Nephron progenitor cell (in vitro differentiated cells): ENCODE measurements at regions not wholly inside any gene's neighbourhood (a gene's known extent, or its start where the extent isn't known, plus 50 kb on each side); places are given as distances from the start of the nearest gene placed in this dataset.

Source experiments
- DNase-seq: peaks from one replicate; pipeline ENCODE4 v3.0.0; 2021
- H3K27ac Mint-ChIP-seq: 2 replicates; pipeline ENCODE4 v1.8.0; 2021; ENCODE audit warnings: mild to moderate bottlenecking, moderate library complexity, mixed read lengths
- H3K27me3 Mint-ChIP-seq: 2 replicates; pipeline ENCODE4 v1.8.0; 2021; ENCODE audit warnings: mild to moderate bottlenecking, low read depth, mixed read lengths; ENCODE audit not compliant: poor library complexity
- H3K36me3 Mint-ChIP-seq: 2 replicates; pipeline ENCODE4 v1.8.0; 2021; ENCODE audit warnings: low read depth, mixed read lengths
- H3K4me1 Mint-ChIP-seq: 2 replicates; pipeline ENCODE4 v1.8.0; 2021; ENCODE audit warnings: mixed read lengths
- H3K4me3 Mint-ChIP-seq: 2 replicates; pipeline ENCODE4 v1.8.0; 2021; ENCODE audit warnings: mild to moderate bottlenecking, moderate library complexity, mixed read lengths
- H3K9me3 Mint-ChIP-seq: 2 replicates; pipeline ENCODE4 v1.8.0; 2021; ENCODE audit warnings: mild to moderate bottlenecking, moderate library complexity, mixed read lengths
- CTCF ChIP-seq: fragments of 200-600 bp; sonication (generic); IDR thresholded peaks from 2 replicates; pipeline ENCODE4 v1.5.0; 2021; ENCODE audit warnings: antibody characterized with exemption

- TF ChIP-seq CTCF, result no peak
- no peaks in the 10 kb centered on the region for H3K36me3 Mint-ChIP-seq
- H3K27ac Mint-ChIP-seq, result peak overlapping the region; percentile 91
- H3K4me1 Mint-ChIP-seq, result peaks cover 9% of the 10 kb centered on the region
- DNase-seq, result no peak
- H3K9me3 Mint-ChIP-seq, result peaks cover 17% of the 10 kb centered on the region
- H3K27me3 Mint-ChIP-seq, result no peaks in the 10 kb centered on the region
- H3K4me3 Mint-ChIP-seq, result no peak overlapping the region
These were observed 185.9 kb upstream of the RASA1 start for GRCh38 chr5:87081511-87082372.

- H3K27ac Mint-ChIP-seq, result no peak overlapping the region
- H3K4me3 Mint-ChIP-seq, result no peak overlapping the region
- no peak for DNase-seq
- TF ChIP-seq CTCF, result no peak
- no peaks in the 10 kb centered on the region for H3K4me1 Mint-ChIP-seq
- peaks cover 8% of the 10 kb centered on the region for H3K27me3 Mint-ChIP-seq
- H3K36me3 Mint-ChIP-seq, result no peaks in the 10 kb centered on the region
- peaks cover 9% of the 10 kb centered on the region for H3K9me3 Mint-ChIP-seq
These were observed 173.3 kb upstream of the RASA1 start for GRCh38 chr5:87094347-87094746.

GRCh38 chr5:87094833-87095232, 172.8 kb upstream of the RASA1 start:
- Mint-ChIP-seq H3K27me3 (peaks cover 8% of the 10 kb centered on the region), H3K4me3 (no peak overlapping the region), H3K27ac (no peak overlapping the region), H3K9me3 (peaks cover 5% of the 10 kb centered on the region), H3K36me3 (no peaks in the 10 kb centered on the region), H3K4me1 (no peaks in the 10 kb centered on the region)
- no peak for TF ChIP-seq CTCF
- no peak for DNase-seq

GRCh38 chr5:87095787-87096186, 171.9 kb upstream of the RASA1 start:
- Mint-ChIP-seq H3K4me1 (no peaks in the 10 kb centered on the region), H3K4me3 (no peak overlapping the region), H3K27me3 (peaks cover 8% of the 10 kb centered on the region), H3K9me3 (peaks cover under 1% of the 10 kb centered on the region), H3K27ac (no peak overlapping the region), H3K36me3 (no peaks in the 10 kb centered on the region)
- no peak for DNase-seq
- TF ChIP-seq CTCF, result no peak

GRCh38 chr5:87097664-87098063, 170.0 kb upstream of the RASA1 start:
- Mint-ChIP-seq H3K36me3 (no peaks in the 10 kb centered on the region), H3K27ac (no peak overlapping the region), H3K4me1 (no peaks in the 10 kb centered on the region), H3K9me3 (no peaks in the 10 kb centered on the region), H3K27me3 (peaks cover 8% of the 10 kb centered on the region), H3K4me3 (no peak overlapping the region)
- no peak for DNase-seq
- no peak for TF ChIP-seq CTCF

GRCh38 chr5:87099291-87099839, 168.3 kb upstream of the RASA1 start:
- Mint-ChIP-seq H3K27me3 (peaks cover 7% of the 10 kb centered on the region), H3K27ac (no peak overlapping the region), H3K9me3 (no peaks in the 10 kb centered on the region), H3K4me3 (no peak overlapping the region), H3K36me3 (no peaks in the 10 kb centered on the region), H3K4me1 (no peaks in the 10 kb centered on the region)
- DNase-seq, result no peak
- no peak for TF ChIP-seq CTCF
